ENCODE measurements at regions not wholly inside any gene's neighbourhood (a gene's known extent, or its start where the extent isn't known, plus 50 kb on each side); places are given as distances from the start of the nearest gene placed in this dataset.

GRCh38 chr20:22652681-22653588, 68.6 kb upstream of the FOXA2 start:
- DNase-seq = no peak

DNA sequence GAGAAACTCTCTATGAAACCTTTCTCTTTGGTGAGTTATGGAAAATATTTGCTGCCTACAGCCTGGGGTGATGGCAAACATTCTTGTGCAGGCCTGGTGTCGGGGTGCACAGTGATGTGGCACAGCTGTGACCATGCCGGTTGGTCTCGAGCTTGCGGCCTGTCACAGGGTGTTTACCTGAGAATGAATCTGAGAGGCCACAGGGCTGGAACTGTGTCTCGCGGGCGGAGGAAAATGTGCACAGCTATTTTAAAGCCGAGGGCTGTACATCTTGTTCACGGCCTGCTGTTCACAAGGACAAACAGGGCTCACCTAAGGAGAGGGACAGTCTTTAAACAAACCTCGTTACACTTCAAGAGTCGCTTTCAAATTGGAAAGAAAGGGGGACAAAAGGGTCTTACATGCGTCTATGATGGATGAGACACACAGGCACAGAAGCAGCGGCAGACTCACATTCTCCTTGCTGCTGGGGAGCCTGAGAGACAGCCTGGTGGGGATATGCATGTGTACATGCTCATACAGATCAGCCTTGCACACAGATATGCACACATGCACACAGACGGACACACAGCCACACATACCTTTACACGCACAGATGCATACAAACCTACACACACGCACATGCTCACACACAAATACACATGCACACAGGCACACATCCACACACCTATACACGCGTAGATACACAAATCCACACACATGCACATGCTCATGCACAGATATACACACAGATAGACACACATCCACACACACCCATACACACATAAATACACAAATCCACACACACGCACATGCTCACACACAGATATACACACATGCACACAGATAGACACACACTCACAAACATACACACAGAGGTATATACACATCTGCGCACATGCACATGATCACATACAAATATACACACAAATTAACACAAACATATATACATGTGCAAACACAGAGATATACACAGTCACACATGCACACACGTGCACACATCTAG, 69.6 kb upstream of the FOXA2 start:
- DNase-seq = no peak

GRCh38 chr20:22663528-22664025, 79.2 kb upstream of the FOXA2 start:
- DNase-seq = no peak

GRCh38 chr20:22667198-22667597, 82.8 kb upstream of the FOXA2 start:
- DNase-seq = no peak

- no peak for DNase-seq
Observed at GRCh38 chr20:22672191-22672590, 87.8 kb upstream of the FOXA2 start.

- no peak for DNase-seq
Observed at GRCh38 chr20:22673467-22673866, 89.1 kb upstream of the FOXA2 start.

DNA sequence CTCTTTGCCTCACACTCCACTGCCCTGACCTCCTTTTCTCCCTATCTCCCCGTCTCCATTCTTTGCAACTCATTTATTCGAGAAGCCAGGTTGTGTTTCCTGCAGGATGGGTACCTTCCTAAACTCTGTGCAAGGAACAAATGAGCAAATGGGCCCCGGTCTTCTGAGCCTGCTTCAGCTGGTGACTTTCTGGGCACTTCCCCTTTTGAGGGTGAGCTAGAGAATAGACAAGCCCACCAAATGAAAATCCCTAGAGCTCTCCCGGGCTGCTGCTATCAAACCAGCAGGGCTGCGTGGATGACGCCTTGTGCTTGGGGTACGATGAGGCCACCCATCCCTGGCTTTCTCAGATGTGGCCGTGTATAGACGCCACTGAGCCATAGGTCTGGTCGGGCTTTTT, 91.0 kb upstream of the FOXA2 start:
- DNase-seq = no peak

DNA sequence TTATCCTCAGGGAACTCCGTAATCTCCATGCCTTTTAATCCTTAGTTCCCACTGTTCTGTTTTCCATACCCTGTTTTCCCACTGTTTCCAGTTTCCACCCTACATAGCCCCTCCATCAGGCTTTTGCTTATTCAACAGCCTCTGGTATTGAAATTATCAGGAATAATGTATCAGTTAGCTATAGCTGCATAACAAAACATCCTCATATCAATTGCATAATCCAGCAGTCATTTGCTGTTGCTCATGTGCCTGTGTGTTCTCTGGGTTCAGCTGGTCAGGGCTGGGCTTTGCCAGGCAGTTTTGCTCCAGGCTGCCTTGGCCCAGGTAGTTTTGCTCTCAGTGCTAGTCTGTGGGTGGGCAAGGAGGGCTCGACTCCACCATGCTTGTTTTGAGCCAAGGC, 94.3 kb upstream of the FOXA2 start:
- DNase-seq = no peak

DNA sequence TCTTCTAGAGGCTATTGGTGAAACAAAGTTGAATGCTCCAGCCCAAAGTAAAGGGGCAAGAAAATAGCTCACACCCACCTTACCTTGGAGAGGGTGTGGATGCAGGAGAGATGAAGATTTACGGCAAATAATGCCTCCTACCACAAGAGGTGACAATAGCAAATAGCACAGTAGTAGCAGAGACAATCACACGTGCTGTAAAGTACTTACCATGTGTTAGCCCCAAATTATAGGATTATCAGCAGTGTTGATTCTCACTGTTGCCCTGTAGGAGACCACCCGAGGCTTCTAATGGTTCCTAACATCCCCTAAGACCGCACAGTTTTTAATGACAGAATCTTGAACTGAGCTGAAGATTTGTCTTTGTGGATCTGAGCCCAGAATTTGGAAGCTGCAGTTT, 94.8 kb upstream of the FOXA2 start:
- DNase-seq = no peak

DNA sequence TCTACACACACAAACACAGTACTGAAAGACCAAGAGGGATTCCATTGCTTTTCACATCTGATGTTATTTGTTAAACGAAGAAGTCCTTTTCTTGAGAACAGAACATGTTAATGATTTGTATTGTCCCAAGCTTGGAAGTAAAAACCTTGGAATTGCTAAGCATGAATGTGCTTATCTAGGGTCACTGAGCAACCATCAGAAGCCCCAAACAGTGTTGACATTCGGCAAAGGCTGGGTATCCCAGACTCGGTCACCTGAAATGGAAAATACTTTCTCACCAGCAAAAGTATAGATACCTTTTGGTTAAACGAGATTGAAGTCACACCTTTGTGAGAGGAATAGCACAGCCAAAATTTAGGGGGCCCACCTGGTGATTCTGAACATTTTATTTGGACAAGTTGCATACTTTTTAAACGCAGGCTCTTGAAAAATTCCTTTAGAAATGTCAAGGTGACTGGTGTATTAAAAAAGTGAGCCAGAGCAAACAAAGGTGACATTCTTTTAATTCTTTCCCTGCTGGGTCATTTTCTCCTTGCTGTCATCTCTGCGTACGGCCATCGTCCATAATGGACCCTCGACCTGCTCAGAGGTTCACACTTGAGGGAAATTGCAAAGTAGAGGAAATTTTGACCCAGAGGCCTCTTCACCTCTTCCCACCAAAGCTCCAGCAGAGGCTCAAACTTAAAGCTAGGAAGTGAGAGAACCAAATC, 95.8 kb upstream of the FOXA2 start:
- DNase-seq = no peak

DNA sequence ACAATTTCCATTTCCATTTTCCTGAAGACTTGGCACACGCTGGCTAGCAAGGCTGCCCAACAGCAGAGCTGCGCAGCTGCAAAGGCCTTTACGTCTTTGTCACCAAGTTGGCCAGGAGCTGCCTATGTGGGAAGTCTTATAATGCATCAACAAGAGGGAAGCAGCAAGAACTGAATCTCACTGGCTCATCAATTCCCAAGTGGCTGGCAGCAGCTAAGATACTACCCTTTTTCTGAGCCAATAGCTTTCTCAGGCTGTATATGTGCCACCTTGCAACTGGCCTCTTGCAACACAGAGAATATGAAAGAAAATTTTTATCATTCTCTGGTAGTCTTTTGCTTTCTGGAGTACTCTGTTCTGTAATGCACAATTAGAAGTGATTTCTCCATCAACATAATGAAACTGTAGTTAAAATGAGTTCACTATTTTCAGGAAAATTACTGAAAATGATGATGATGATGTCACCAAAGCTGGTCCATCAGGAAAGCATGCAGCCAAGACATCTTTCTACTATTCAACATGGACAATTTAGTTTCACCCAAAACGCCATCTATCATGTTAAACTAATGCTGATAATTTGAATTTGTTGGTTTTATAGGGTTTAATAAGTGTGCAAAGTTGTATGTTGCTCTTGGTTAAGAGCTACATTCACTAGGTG, 97.3 kb upstream of the FOXA2 start:
- no peak for DNase-seq

- DNase-seq = no peak
Observed at GRCh38 chr20:22682381-22682780, 98.0 kb upstream of the FOXA2 start.

DNA sequence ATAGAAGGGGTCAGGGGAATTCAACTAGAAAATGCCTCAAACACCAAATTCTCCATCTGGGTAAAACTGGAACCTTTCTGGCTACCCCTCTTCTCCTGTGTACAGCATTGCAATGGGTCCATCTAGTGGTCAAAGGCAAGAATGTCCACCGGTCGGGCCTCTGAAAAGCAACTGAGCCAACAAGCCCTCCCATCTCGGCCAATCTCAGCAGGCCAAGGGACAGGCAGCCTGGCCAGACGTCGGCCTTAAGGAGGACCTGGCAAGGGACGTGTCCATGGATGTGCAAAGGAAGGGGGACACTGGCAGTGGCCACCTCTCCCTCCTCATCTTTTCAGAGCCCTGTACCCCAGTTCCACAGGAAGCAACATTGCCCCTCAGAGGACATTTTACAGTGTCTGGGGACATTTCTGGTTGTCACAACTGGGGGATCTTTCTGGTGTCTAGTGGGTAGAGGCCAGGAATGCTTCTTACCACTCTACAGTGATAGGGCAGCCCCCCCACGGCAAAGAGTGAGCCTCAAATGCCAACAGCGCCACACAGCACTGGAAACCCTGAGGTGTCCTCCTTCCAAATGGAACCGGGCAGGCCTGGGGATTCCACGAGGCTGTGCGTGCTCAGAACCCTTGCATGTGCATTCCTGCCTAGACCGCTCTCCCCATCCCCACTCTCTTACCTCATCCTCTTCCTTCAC, 99.8 kb upstream of the FOXA2 start:
- peak; percentile 46 for DNase-seq

DNA sequence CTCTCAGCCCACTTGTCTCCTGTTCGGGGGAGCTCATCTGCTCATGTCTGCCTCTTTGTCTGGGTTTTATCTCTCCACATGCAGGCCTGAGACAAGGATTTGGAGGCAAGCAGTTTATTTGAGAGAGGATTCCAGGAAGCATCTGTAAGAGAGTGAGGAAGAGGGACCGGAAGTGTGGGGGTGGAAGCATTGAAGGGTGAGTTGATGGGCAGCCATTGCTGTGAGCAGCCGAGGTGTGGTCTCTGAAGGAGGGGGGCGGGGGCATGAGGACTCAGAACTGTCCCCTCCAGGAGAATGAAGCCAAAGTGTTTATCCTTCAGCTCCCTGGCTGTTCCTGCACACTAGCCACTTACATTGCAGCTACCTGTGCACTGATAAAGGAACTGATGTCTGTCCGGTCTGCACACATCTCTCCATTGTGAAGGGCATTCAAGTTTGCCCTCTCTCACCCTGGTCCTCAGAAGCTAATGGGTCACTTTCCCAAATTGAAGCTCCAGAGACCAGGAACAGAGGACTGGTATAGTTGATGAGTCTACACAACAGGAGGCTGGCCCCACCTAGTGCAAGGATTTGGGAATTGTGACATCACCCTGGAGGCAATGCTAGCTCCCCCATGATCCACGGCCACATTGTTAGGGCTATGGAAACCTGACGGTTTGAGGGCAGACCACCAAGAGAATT, 100.5 kb upstream of the FOXA2 start:
- no peak for DNase-seq

DNA sequence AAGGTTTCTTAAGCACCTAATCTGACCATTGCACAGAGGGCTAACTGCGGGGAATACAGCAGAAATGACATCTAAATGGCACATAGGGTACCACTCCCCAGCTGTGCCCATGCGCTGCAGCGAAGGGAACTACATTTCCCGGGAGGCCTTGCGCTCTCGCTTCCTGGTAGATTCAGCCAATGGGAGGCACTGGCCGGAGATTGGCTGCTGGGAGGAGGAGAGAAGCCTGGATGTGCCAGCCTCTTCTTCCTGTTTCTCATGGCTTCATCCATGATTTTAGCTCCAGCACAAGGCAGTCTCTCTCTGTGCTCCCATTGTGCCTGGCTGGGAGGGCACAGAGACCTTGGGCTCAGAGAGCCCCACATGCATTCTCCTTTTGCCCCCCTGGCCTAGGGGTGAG, 101.7 kb upstream of the FOXA2 start:
- no peak for DNase-seq

GRCh38 chr20:22687676-22688349, 103.4 kb upstream of the FOXA2 start:
- no peak for DNase-seq

DNA sequence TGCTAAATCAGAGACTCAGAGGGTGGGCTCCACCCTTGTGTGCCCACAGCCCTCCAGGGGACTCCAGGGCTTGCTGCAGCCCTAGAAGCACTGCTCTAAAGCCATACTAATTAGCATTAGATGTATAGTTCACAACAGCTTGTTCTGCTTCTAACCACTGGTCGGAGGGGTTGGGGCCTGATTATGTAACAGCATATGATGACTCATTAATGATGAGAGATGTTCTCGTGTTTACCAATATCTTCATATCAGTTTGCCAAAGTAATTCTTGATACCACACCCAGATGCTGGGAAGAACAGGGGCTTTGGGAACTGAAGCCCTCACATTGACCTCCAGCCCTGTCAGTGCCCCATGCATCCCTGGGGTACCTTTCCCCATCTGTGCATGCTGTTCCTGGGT, 104.1 kb upstream of the FOXA2 start:
- no peak for DNase-seq

DNA sequence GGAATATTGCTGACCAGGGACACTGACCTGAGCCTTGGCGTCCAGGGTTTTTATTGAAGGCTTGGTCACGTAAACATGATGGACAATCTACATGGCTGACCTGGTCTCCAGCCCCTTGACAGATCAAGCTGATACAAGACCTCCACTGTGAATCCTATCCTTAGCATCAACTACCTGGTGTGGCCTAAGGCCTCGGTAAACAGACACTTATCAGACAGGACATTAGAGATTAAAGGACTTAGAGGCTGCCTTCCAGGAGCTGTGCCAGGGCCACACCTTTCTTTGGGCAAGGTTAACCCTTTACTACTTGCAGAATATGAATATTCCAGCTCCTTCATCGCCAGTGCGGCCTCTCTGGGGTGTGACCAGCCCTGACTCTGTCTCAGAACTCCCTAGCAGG, 104.9 kb upstream of the FOXA2 start:
- DNase-seq = no peak

DNA sequence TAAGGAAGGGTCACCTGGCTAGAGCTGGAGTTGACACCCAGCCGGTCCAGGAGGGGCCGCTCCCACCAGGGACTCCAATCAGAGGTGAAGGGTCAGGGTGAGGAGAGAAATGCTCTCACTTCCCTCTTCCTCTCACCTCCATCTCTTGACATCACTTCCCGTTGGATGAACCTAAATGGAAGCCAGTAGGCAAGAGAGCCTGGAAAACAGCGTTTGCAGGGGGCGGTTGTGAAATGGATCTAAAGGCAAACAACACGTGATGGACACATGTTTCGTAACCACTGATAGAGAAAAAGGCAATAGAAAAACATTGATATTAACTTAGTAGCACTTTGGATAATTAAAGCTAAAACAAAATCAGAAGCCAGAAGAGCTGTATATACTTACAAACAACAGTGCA, 105.6 kb upstream of the FOXA2 start:
- DNase-seq = no peak

DNA sequence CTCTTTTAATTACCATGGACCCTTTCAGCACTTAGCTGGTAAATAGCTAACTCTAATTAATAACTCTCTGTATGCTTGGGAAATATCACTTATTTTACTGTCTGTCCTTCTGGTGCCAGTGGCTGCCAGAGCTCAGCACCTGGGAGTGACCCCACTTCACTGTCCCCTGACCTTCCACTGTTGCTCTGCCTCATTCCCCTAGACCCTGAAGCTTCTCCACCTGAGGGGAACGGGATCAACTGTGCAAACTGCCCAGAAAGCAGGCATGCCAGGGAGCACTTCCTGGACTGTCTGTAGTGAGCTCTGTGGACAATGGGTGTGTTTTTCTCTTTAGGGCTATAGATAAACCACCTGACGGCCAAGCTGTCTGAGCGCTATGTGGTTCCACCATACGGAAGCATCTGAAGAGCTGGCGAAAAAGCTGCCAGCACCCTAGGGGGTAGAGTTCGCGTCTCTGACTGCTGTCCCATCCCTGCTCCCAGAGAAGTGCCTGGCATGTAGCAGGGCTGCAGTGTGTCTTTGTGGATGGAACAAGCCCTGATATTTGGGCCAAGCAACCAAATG, 106.3 kb upstream of the FOXA2 start:
- DNase-seq = no peak
